NCI-H1694 (cell line): ENCODE measurements at regions not wholly inside any gene's neighbourhood (a gene's known extent, or its start where the extent isn't known, plus 50 kb on each side); places are given as distances from the start of the nearest gene placed in this dataset.

Source experiments
- DNase-seq: peaks from one replicate; lab custom pipeline; 2025; lab: John Stamatoyannopoulos, UW

DNA sequence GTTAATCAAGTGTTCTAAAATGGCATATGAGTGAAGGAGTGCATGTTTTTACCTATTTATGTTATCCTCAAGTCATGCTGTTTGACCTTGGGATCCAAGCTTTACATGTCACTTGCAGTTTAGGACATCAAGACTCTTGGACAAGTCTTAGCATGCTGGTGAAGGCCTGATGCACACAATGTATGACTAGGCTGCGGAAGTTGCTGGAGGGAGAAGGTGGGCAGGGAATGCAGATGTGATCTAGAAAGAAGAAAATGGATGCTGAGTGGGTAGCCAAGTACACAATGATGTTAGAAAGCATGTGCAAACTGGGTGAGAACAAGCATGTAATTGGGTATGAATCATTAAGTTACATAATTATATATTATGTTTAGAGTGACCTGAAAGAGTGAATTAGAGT is 301.8 kb downstream of the BRINP2 start:
- no peak for DNase-seq

DNA sequence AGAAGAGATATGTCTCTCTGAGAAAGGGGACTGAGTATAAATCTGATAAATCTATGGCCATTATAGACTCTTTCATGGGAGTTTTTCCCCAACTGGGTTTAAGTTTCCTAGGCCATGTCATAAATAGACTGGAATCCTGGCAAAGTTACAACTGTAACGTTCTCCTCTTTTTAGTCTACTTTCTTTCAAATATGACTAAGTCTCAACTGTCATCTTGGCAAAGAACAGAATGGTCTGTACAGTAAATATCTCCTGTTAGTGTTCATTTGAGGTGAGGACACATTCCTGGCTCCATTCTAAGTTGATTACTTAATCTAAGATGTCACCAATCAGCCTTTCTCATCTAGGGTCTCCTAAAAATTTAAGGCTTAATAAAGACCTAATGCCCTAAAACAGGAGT is 300.5 kb downstream of the BRINP2 start:
- DNase-seq, result no peak

DNA sequence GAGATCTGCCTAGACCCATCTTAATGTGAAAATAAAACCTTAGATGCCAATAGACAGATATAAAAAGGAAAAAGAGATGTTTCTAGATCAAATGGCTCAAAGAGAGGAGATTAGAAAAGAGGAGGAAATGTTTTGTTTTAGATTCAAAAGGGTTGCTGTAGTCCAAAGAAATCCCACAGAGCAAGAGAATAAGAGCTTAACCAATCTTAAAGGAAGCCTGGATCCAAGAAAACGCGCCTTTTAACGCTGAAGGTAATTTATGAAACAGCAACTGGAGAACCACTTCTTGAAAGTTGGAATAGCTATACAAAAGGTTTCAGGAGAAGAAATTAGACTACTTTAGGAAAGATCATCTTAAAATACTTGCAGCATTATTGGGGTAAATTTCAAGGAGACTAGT is 298.8 kb downstream of the BRINP2 start:
- no peak for DNase-seq

DNA sequence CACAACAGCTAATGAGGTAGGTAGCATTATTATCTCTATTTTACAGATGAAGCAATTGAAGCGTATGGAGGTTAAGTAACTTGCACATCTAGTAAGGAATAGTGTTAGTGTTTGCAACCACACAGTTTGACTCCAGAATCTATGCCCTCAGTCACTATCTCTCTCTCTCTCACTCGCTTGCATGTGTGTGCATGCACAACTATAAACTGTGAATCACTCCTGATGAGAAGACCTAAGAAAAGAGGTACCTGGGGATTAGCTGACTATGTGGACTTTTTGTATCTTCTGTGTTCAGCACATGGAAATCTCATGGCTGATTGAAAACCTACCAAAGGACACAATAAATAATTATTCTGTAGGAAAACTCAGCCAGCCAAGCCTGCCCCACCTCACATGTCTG is 295.5 kb downstream of the BRINP2 start:
- DNase-seq, result no peak

DNA sequence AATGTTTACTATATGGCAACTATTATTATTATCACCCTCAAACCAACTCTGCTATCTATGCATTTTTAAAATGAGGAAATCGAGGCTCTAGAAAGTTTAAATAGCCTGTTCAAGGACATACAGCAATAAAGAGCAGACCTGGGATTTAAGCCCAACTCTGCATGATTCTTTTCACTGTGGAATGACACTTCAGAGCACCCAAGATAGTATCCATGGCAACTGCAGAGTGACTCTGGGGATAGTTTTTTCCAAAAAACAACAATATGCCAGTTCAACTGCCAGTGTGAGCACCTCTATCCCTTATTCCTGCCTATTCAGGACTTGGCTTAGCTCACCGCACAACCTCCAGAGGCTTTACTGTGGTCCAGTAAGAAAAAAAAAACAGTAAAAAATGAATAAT is 293.9 kb downstream of the BRINP2 start:
- no peak for DNase-seq

DNA sequence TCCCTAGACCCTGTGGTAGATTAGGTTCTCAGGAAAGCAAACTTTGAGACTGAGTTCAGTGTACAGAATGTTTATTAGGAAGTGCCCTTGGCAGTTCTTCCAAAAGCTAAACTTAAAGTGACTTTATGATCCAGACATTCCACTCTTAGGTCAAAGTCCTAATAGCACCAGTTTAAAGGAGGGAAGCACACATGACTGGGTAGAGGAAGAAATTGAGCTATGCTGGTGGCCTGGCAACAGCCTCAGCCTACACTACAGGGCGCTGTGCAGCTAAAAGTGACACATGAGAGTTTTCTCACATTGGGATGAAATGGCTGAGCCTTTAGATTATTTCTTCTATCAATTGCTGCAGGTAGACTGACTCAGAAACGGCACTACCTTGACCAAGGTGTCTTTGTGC is 280.4 kb downstream of the BRINP2 start:
- DNase-seq, result no peak

DNA sequence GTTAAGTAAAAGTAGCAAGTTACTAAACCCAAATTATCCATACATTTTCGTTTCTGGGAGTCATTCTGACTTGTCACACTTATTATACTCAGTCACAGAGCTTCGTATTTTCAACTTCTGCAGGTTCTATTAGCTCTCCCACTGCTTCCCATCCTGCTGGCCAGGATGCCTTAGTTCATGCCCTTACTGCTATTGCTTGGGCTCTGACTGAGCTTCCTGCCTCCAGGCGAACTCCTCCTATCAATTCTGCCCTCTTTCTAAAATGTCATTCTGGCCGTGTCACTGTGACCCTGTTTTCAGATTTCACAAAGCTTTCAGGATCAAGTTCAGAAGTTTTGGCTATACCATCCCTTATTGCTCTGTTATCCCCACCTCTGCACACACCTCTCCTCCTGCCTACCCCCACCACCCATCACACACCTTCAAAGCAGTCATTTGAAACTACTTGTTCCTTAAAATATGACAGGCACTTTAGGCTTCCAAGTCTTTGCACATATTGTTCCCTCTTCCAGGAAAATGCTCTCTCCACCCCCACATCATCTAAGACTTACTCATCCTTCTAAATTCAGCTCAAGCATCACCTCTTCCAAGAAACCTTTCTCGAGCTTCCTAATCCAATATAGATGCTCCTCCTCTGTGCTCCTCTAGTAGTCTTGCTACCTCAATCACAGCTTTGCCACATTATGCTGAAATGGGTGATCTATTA is 278.0 kb downstream of the BRINP2 start:
- no peak for DNase-seq

DNA sequence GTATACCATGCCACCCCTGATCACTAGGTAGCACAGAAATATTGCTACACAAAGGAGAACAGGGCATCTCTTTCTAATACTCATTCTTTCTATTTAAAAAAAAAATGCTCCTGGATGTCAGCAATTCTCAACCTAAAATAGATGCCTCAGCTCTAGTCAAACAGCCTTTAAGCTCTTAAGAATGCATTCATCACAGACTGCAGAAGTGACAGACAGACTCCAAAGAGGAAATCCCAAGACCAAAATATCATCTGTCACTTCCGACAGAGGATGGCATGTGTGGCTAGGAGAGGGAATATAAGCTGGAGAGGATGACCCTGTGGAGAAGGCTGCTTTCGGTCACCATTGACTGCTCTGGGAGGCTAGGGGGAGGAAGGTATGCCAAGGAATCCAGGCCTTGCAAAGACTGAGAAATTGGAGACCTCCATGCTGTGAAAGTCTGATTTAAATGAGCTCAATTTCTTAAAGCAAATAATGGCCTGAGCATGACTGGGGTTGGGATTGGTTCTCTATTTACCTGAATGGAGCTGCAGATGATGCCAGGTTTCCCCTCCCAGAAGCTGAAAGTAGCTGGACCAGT is 277.4 kb downstream of the BRINP2 start:
- DNase-seq, result no peak

DNA sequence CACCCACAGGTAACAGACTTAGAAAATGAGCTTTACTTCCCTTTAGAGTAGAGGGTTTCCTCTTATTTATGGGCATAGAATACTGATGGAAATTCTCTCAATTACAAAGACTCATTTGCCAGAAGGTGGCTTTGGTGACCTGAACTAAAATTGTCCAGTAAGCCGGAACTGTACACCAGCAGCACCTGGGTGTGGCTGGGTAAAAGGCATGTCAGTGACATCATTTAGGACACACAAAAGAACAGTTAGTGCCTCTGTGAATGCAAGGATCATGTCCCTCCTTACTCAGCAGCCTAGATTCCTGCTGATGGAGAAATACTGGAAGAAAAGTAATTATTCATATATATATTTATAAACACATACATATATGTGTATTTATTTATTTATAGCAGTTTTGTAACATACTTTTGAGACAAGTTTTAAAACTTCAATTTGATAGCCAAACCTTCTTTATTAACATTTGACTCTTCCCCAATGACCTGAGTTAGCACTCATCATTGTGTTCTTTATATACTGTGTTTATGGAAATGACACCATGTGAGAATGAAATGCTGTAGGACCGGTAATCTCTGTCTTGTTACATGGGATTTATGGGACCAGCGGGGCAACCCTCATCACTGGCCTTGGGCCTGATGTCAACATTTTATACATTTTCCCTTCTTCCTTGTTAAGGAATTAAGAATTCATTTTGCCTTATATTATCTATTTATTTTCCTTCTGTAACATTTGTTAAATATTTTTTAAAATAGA is 274.4 kb downstream of the BRINP2 start:
- DNase-seq, result no peak

DNA sequence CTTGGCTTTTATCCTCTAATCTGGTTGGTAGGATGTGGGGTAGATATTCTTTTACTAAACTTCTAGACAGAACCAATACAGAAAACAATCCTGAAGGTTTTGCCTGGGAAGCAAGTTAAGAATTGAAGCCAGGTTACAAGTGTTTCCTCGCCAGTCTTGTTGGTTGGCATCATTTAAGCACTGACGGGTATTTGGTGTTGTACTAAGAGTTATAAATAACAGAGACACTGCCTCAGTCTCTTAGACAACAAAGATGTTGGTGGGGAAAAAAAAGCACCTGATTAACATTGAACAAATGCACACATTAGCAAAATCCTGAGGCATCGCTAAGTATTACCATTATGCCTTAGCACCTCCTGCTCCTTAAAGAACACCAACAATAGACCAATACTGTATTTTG is 272.2 kb downstream of the BRINP2 start:
- no peak for DNase-seq

DNA sequence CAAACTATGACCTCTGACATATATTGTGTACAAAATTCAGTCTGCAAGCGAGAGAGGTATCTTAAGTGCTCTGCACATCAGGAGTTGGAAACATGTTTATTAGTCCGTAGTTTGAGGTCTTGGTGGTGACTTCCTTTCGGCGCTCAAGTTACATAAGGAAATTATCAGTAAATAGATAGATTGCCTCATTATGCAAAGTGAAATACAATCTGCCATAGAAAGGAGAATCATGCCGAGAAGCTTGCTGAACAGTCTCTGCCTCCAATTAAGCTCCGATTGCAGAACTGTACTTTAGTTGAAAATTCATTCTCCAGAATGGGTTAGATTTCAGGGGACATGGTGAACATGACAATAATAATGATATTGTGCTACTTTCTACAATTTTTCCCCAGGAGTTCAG is 271.8 kb downstream of the BRINP2 start:
- no peak for DNase-seq

DNA sequence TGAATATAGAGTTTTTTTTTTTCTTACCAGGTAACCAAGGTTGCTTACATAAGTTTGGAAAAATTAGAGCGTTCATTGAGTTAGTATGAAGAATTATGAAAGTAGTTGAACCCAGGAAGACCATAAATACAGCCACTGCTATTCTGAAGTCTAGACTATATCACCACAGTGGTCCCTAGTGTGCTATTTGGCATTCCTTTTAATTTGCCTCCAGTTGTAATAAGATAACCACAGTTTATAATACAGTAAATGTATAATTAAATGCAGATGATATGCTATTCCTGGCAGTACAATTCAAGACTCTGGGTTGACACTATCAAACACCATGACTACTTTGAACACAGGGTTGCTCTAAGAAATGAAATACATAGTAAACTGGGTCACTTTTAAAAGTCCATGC is 270.5 kb downstream of the BRINP2 start:
- no peak for DNase-seq

DNA sequence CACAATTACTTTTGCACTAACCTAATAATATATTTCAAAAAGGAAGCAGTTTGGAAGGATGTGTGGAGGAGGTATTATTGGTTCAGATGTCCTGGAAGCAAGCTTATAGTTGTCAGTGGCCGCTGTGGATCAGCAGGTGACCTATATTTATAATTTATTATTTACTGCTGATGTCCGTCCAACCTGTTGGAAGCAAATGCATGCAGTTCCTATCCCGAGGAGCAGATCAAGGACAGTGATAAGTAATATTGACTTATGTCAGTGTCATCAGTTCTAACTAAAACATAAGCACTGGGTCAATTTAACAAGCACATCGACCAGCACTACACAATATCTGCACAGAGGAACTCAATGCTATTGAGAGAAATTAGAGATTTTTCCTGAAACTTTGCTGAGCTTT is 270.1 kb downstream of the BRINP2 start:
- no peak for DNase-seq

DNA sequence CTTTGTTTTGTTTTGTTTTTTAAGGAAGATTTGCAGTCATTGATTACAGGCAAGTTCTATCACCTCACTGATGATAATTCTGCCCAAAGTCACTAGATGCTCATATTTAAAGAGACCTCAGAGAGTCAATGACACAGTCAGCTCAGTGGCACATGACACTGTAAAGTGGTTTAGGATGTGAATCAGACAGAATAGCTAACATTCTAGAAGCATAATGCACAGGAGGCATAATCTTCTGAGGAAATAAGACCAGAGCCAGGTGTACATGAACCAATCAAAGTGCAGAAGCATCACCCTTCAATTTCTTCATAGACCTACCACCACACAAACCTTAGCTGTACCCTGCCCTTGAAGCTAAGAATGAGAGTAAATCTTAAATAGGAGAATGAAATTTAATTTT is 268.5 kb downstream of the BRINP2 start:
- no peak for DNase-seq

DNA sequence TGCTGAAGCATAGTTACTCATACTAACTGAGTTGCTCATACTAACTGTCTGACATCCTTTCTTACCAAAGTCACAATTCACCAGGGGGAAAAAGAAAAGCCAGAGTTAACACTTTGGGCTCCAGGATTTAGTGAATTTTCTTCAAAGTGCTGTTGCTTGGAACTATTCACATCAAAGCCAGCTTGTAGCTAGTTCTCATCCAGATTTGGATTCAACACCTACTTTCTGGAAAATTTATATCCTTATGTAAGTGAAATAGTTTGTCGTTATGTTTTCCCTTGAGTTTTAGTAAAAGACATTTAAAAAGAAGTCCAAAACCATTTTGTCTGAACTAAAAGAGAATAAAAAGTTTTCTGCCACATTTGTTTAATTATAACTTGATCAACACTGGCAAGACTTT is 264.6 kb downstream of the BRINP2 start:
- DNase-seq, result no peak

DNA sequence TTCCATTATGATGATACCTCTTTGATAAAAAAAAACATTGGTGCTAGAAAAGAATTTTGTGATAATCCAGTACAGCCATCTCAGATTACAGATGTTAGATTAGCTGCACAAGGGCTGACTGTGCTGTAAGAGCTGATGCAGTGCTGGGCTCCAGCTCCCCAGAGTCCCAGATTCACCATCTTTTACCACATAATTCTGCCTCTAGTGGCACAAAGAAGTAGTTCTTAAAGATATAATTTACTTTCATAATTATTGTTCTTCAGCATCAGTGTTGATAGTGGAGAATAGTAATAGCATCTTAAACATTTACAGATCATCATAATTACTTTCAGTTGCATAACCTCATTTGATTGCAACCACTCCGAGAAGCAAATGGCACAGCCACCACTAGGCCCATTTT is 262.1 kb downstream of the BRINP2 start:
- DNase-seq, result no peak

DNA sequence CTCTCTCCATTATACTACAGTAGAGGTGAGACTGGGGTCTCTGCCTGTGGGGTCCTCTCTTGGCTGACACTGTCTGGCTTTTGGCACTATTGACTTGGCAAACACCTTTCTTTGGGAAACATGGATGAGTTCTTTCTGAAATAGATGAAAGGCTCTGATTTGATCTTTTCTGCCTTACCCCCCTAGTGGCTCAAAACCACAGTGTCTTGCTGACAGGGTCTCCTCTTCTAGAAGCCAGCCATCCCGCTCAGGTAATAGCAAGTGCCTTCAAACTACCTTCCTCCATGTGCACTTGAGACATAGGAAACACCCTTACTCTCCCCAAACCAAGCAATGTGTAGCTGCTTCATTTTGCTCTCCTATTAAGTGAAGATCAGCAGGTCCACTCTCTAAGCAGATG is 260.4 kb downstream of the BRINP2 start:
- DNase-seq, result no peak

DNA sequence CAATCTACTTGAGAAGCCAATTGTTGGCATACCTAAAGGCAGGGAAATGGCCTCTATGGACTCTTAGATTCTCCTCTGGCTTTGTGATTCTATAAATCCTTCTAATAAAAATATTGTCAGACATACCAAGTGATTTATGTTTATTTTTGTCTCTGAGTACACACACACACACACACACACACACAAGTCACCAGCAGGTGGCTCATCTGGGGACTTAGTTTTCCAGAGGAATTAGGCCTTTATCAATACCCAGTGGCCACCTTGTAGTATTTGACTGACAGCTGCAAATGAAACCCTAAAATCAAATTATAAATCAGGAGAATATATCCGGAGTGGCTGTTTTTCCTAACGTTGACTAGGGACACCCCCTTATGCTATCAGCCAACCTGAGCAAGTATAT is 258.5 kb downstream of the BRINP2 start:
- DNase-seq, result no peak

DNA sequence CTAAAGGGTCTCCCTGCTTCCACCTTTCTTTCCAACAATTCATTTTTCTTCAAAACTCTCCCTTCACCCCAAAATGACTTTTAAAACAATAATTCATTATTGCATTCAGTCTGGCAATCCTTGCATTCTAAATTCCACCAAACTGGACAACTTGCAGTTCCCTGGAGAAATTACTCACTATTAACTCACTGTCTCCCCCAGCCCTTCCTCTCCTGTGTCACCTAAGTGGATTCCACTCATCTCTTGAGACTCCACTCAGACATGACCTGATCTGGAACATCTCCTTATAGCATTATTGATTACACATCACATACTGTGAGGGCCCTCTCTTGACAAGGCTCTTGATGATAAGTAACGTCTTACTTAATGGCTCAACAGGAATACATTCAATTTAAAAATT is 257.1 kb downstream of the BRINP2 start:
- no peak for DNase-seq

DNA sequence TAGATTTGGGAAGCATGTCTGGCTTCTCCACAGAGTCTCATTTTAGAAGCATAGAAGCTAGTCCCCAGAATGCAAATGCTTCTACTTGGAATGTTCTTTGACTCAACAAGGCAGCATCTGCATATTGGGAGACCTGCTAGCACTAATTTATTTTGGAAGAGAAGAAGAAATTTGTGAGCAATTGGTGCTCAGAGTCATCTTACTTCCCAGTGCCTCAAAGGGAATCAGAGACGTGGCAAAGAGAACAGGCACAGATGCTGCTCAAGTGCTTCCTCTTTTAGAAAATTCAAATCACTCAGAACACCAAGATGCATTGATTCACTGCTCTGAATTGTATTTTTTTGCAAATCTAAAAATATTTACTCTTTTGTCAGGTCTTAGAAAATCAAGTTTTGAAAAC is 255.7 kb downstream of the BRINP2 start:
- no peak for DNase-seq

DNA sequence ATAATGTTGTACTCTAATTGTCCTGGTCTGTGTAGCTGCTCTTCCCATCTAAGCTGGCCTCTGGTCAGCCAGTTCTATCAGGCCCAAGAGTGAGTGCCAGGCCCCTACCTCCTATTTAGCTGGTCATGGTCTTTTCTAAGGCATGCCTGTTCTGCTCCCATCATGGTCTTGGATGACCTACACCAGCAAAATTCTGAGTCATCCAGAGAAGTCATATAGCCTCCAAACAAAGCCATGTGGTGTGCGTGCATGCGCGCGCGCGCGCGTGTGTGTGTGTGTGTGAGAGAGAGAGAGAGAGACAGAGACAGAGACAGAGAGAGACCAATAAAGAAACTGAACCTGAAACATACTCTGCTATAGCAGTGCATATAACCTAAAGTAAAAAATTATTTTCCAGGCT is 254.4 kb downstream of the BRINP2 start:
- no peak for DNase-seq

DNA sequence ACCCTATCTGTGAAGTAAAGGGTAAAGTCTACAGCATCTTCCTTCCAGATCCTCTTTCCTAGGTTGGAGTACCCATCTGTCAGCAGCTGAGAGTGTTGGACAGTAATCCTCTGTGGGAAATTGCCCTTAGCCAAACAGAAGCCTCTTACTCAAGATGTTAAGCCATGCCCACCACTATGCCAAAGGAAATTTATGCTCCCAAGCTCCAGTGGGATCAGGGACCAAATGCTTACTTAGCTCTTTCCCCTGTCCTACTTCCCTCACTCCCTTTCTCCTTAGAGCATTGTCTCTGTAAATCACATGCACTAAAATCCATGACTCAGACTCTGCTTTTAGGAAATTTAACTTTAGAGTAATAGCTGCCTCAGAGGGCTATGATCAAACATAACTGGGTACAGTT is 254.0 kb downstream of the BRINP2 start:
- no peak for DNase-seq

DNA sequence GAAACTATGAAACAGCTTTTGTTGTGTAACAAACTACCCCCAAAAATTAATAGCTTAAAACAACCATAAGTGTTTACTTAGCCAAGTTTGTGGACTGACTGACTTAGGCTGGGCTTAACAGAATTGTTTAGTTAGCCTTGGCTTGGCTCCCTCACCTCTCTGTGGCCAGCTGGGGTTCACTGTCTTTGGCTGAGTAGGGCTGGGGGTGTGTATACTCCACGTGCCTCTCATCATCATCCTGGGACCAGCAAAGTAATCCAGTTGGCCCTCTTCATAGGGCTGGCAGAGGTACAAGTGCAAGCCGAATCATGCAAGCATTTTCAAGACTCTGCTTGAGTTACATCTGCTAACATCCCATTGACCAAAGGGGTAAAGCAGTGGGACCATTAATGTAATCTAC is 252.3 kb downstream of the BRINP2 start:
- DNase-seq, result no peak
